ENCODE measurements at regions not wholly inside any gene's neighbourhood (a gene's known extent, or its start where the extent isn't known, plus 50 kb on each side); places are given as distances from the start of the nearest gene placed in this dataset.

GRCh38 chr1:204738506-204738905 is 53.0 kb upstream of the LRRN2 start:
- Histone ChIP-seq H2BK20ac (ENCODE audit: low read depth, low read length, poor library complexity, severe bottlenecking) (no peak overlapping the region), H3K18ac (ENCODE audit: insufficient read length, low read depth, low read length) (no peak overlapping the region), H3T11ph (ENCODE audit: low read length) (no peak overlapping the region), H2AFZ (ENCODE audit: low read length) (no peak overlapping the region), H2BK120ac (ENCODE audit: low read depth, low read length, poor library complexity, severe bottlenecking) (no peak overlapping the region), H3K14ac (ENCODE audit: insufficient read depth, low read length) (no peak overlapping the region), H3K23ac (ENCODE audit: insufficient read length, low read depth, low read length) (no peak overlapping the region), H2BK15ac (ENCODE audit: low read depth, low read length) (no peak overlapping the region), H3K4ac (ENCODE audit: low read depth, low read length) (no peak overlapping the region), H4K5ac (ENCODE audit: insufficient read length, low read depth, low read length) (no peak overlapping the region), H3K4me2 (ENCODE audit: insufficient read depth, insufficient read length, low read length) (no peak overlapping the region), H4K91ac (ENCODE audit: insufficient read length, low read depth, low read length) (no peak overlapping the region), H3K79me2 (ENCODE audit: insufficient read depth, low read length) (no peaks in the 10 kb centered on the region), H3K4me1 (ENCODE audit: insufficient read depth, low read length) (no peaks in the 10 kb centered on the region; the same call in 1 of the 2 replicates), H3K27me3 (ENCODE audit: insufficient read depth, low read length) (no peaks in the 10 kb centered on the region; the same call in 1 of the 2 replicates), H3K27ac (ENCODE audit: insufficient read length, low read depth, low read length) (no peak overlapping the region), H3K79me1 (ENCODE audit: insufficient read depth, low read depth, low read length, poor library complexity, severe bottlenecking) (no peaks in the 10 kb centered on the region), H2AK5ac (ENCODE audit: insufficient read length, low read length) (no peak overlapping the region), H4K8ac (replicated peaks; ENCODE audit: insufficient read length, low read depth, low read length) (no peak overlapping the region), H4K20me1 (ENCODE audit: control insufficient read depth, insufficient read depth, insufficient read length) (no peaks in the 10 kb centered on the region), H2BK5ac (ENCODE audit: insufficient read length, low read length) (no peak overlapping the region), H2BK12ac (ENCODE audit: insufficient read length, low read depth, low read length) (no peak overlapping the region), H3K9ac (ENCODE audit: extremely low read depth, insufficient read length, low read length) (no peak overlapping the region), H3K23me2 (ENCODE audit: insufficient read length, low read depth, low read length, poor library complexity, severe bottlenecking) (no peaks in the 10 kb centered on the region), H3K9me3 (ENCODE audit: control insufficient read depth, low read depth, low read length) (peaks cover 4% of the 10 kb centered on the region), H3K56ac (ENCODE audit: insufficient read length, low read depth, low read length) (no peak overlapping the region)
- WGBS (ENCODE audit: extremely low coverage, insufficient read length, low lambda C conversion rate): no CpG with 5 or more reads among the region's 1 CpG
- H3K27ac Mint-ChIP-seq: no peak overlapping the region
- no peak for DNase-seq
- H3K9me3 Mint-ChIP-seq: peaks cover 10 to 12% of the 10 kb centered on the region in 2 experiments
- peaks cover 0 to 11% (median 0%) of the 10 kb centered on the region in 3 experiments; a peak in 3 of 7 replicates for H3K36me3 Mint-ChIP-seq (ENCODE audit: insufficient read depth in 1 of 3, low read depth in 3 of 3)
- H3K4me1 Mint-ChIP-seq: 0 out of 4 replicates have a peak, but pooled peaks cover 2 to 3% of the 10 kb centered on the region in 2 experiments
- peaks cover 26% of the 10 kb centered on the region for H3K27me3 Mint-ChIP-seq (ENCODE audit: low read depth)
- no peak overlapping the region for H3K4me3 Mint-ChIP-seq
- TF ChIP-seq CTCF (conservative IDR thresholded peaks at IDR 0.05): no peak
